Activated CD8-positive, alpha-beta T cell treated with anti-CD3 and anti-CD28 coated beads for 36 hours (primary cell): ENCODE measurements at regions not wholly inside any gene's neighbourhood (a gene's known extent, or its start where the extent isn't known, plus 50 kb on each side); places are given as distances from the start of the nearest gene placed in this dataset.

Experiments used
- ATAC-seq: fragments of 200-7000 bp; cut with Tn5 transposase; one replicate; pipeline ENCODE4 v1.10.0; 2021; ENCODE audit warnings: mild to moderate bottlenecking, moderate library complexity
- CTCF ChIA-PET: fragments of 350-600 bp; sonication (Branson Sonifier 250); formaldehyde crosslinking; loops from one replicate; lab custom pipeline; 2021; ENCODE audit warnings: antibody characterized with exemption; lab: Charles Lee
- POLR2A ChIA-PET: fragments of 350-600 bp; sonication (Branson Sonifier 250); formaldehyde crosslinking; loops from one replicate; lab custom pipeline; 2021; ENCODE audit warnings: antibody characterized with exemption; lab: Charles Lee
- DNase-seq: peaks from one replicate; pipeline ENCODE4 v3.0.0-alpha.2; 2020
- H3K27ac Mint-ChIP-seq: one replicate; pipeline ENCODE4 v1.8.0; 2021; ENCODE audit warnings: mild to moderate bottlenecking, mixed read lengths
- H3K27me3 Mint-ChIP-seq: one replicate; pipeline ENCODE4 v1.8.0; 2021; ENCODE audit warnings: mixed read lengths
- H3K36me3 Mint-ChIP-seq: one replicate; pipeline ENCODE4 v1.8.0; 2021; ENCODE audit warnings: low read depth, mixed read lengths
- H3K4me1 Mint-ChIP-seq: one replicate; pipeline ENCODE4 v1.8.0; 2021; ENCODE audit warnings: low read depth, mixed read lengths
- H3K4me3 Mint-ChIP-seq: one replicate; pipeline ENCODE4 v1.8.0; 2021; ENCODE audit warnings: mild to moderate bottlenecking, moderate library complexity, mixed read lengths
- H3K9me3 Mint-ChIP-seq: one replicate; pipeline ENCODE4 v1.8.0; 2021; ENCODE audit warnings: mixed read lengths
- CTCF ChIP-seq: fragments of 200-600 bp; IDR thresholded peaks from one replicate; pipeline ENCODE4 v1.8.0; 2022; ENCODE audit warnings: antibody characterized with exemption, mild to moderate bottlenecking
- intact Hi-C: fragments of 100-400 bp; cut with micrococcal nuclease; formaldehyde crosslinking; loops from one replicate; pipeline ENCODE4 v1.10.0; 2022

DNA sequence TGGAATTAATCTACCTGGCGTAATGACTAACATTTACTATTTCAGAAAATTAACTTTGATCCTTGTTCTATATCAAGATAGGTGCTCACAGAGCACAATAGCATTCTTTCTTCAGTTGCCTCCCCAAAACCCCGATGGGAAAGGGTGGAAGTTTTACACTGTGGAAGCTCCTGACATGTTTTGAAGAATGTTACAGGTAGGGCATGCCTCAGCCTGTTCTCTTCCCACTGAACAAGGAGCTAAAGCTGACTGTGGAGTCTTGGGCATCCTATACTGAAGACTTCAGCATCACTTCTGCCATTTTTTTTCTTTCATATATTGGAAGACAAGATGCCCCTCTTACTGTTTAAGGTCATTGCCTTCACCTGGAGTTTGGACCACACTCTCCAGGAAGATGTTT lies 211.2 kb downstream of the SPP2 start:
- Mint-ChIP-seq H3K4me3 (no peak overlapping the region), H3K36me3 (no peaks in the 10 kb centered on the region), H3K4me1 (peaks cover 20% of the 10 kb centered on the region), H3K27me3 (no peaks in the 10 kb centered on the region), H3K27ac (no peak overlapping the region), H3K9me3 (peaks cover 2% of the 10 kb centered on the region)
- intact Hi-C loops, result no loop called here
- CTCF ChIA-PET, result interaction anchor here (0.9 kb wide), 1 partner anchor 237 kb away, joined by 3 read pairs; no protein-coding TSS in a partner anchor
- no peak for TF ChIP-seq CTCF
- DNase-seq (no peak), ATAC-seq (no peak)
- POLR2A ChIA-PET, result no interaction called here

GRCh38 chr2:234259440-234259839 lies 208.9 kb downstream of the SPP2 start:
- Mint-ChIP-seq H3K4me1 (peaks cover 13% of the 10 kb centered on the region), H3K4me3 (no peak overlapping the region), H3K27ac (no peak overlapping the region), H3K9me3 (peaks cover 2% of the 10 kb centered on the region), H3K36me3 (no peaks in the 10 kb centered on the region), H3K27me3 (no peaks in the 10 kb centered on the region)
- no peak for TF ChIP-seq CTCF
- intact Hi-C loops, result no loop called here
- ChIA-PET CTCF (no interaction called here), POLR2A (no interaction called here)
- ATAC-seq, result no peak
- no peak for DNase-seq

DNA sequence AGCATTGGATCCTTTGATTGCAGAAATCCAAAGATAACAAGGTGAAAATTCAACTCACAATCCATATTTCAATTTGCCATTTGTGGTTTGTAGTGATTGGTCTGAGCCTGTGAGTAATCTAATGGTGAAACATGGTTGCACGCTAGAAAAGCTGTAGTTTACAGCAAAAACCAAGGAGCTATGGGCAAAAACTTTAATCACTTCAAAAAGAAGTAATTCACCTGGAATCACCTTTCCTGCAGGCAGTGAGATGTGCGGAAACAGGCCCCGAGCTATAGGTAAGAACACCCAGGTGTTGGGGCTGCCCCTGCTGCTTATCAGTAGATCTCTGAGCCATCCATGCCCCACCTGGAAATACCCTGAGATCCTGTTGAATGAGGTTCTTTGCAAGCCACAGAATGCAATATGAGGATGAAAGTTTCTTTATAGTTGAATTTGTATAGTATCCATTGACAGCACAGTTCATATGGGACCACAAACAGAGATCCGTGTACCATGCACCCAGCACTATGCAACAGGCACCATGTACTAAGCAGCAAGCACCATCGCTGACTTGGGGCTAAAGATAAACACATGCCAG lies 208.2 kb downstream of the SPP2 start:
- H3K27ac Mint-ChIP-seq, result no peak overlapping the region
- peak; percentile 60 for ATAC-seq
- CTCF ChIA-PET, result interaction anchor here (0.9 to 2.4 kb wide), 4 partner anchors 11 to 286 kb away, joined by 3 to 7 read pairs (median 4); no protein-coding TSS in a partner anchor
- H3K27me3 Mint-ChIP-seq, result no peaks in the 10 kb centered on the region
- no peak for TF ChIP-seq CTCF
- DNase-seq, result peak; percentile 24
- H3K9me3 Mint-ChIP-seq, result peaks cover 2% of the 10 kb centered on the region
- no peaks in the 10 kb centered on the region for H3K36me3 Mint-ChIP-seq
- H3K4me3 Mint-ChIP-seq, result no peak overlapping the region
- POLR2A ChIA-PET, result interaction anchor here (0.6 to 1.4 kb wide), 4 partner anchors 12 to 711 kb away, joined by 3 to 4 read pairs (median 3); no protein-coding TSS in a partner anchor
- intact Hi-C loops, result no loop called here
- peaks cover 13% of the 10 kb centered on the region for H3K4me1 Mint-ChIP-seq

GRCh38 chr2:234257859-234258561 lies 207.5 kb downstream of the SPP2 start:
- no peak for TF ChIP-seq CTCF
- intact Hi-C loops, result no loop called here
- DNase-seq, result peak; percentile 28
- H3K4me3 Mint-ChIP-seq, result no peak overlapping the region
- peak; percentile 72 for ATAC-seq
- CTCF ChIA-PET, result interaction anchor here (0.9 to 2.4 kb wide), 4 partner anchors 12 to 287 kb away, joined by 3 to 7 read pairs (median 4); no protein-coding TSS in a partner anchor
- H3K27ac Mint-ChIP-seq, result no peak overlapping the region
- H3K27me3 Mint-ChIP-seq, result no peaks in the 10 kb centered on the region
- POLR2A ChIA-PET, result interaction anchor here (0.6 to 1.4 kb wide), 5 partner anchors 11 to 710 kb away, joined by 3 to 4 read pairs (median 3); no protein-coding TSS in a partner anchor
- H3K9me3 Mint-ChIP-seq, result peaks cover 2% of the 10 kb centered on the region
- peaks cover 13% of the 10 kb centered on the region for H3K4me1 Mint-ChIP-seq
- H3K36me3 Mint-ChIP-seq, result no peaks in the 10 kb centered on the region

GRCh38 chr2:234256516-234256915 lies 206.0 kb downstream of the SPP2 start:
- H3K4me1 Mint-ChIP-seq, result peaks cover 13% of the 10 kb centered on the region
- TF ChIP-seq CTCF, result no peak
- CTCF ChIA-PET, result interaction anchor here (1.8 to 2.4 kb wide), 2 partner anchors 121 to 288 kb away, joined by 5 to 7 read pairs; no protein-coding TSS in a partner anchor
- no peak overlapping the region for H3K4me3 Mint-ChIP-seq
- ATAC-seq (no peak), DNase-seq (no peak)
- H3K36me3 Mint-ChIP-seq, result no peaks in the 10 kb centered on the region
- H3K9me3 Mint-ChIP-seq, result no peaks in the 10 kb centered on the region
- no peak overlapping the region for H3K27ac Mint-ChIP-seq
- POLR2A ChIA-PET, result no interaction called here
- intact Hi-C loops, result no loop called here
- H3K27me3 Mint-ChIP-seq, result no peaks in the 10 kb centered on the region
